Ovary (tissue), 7 donors: ENCODE measurements at regions not wholly inside any gene's neighbourhood (a gene's known extent, or its start where the extent isn't known, plus 50 kb on each side); places are given as distances from the start of the nearest gene placed in this dataset.
"Not testable (repeated sequence)": the region's sequence is repeated elsewhere in the genome, so short reads cannot be mapped to it uniquely, and the experiment has no call there.

Experiments
- DNase-seq, 5 donors: peaks; one replicate each; pipeline ENCODE4 v3.0.0-alpha.2; 2019 to 2020
- H3K27ac ChIP-seq, 2 donors: fragments of 200-600 bp; one replicate each; pipeline versions ENCODE4 v1.5.1 to v1.8.0; 2019 to 2022
- H3K27me3 ChIP-seq: fragments of 200-600 bp; one replicate; pipeline ENCODE4 v1.8.0; 2022
- H3K36me3 ChIP-seq: fragments of 200-600 bp; sonication (generic); one replicate; pipeline ENCODE4 v1.5.1; 2019
- H3K4me1 ChIP-seq: one replicate; pipeline ENCODE4 v1.8.1; 2013; ENCODE audit warnings: mild to moderate bottlenecking, moderate library complexity; ENCODE audit not compliant: insufficient read depth
- H3K4me3 ChIP-seq: fragments of 200-600 bp; sonication (generic); one replicate; pipeline ENCODE4 v1.5.1; 2017
- H3K9me3 ChIP-seq, 2 donors: fragments of 200-600 bp in 1 of 2; sonication (generic) in 1 of 2; one replicate each; pipeline versions ENCODE4 v1.5.1 to v1.8.1; 2013 to 2019; ENCODE audit warnings: mild to moderate bottlenecking in 1 of 2, moderate library complexity in 1 of 2
- CTCF ChIP-seq, 3 donors: fragments of 450-650 bp in 2 of 3; fragments of 200-600 bp in 1 of 3; IDR thresholded peaks; one replicate each; pipeline versions ENCODE4 v1.5.1 to v1.8.0; 2016 to 2022; ENCODE audit warnings: antibody characterized with exemption in 3 of 3, mild to moderate bottlenecking in 1 of 3
- EP300 ChIP-seq: sonication (generic); formaldehyde crosslinking; IDR thresholded peaks from one replicate; pipeline ENCODE4 v1.6.1; 2017; ENCODE audit warnings: antibody characterized with exemption
- POLR2A ChIP-seq: fragments of 450-650 bp; IDR thresholded peaks from one replicate; pipeline ENCODE4 v1.6.1; 2017; ENCODE audit warnings: antibody characterized with exemption, mild to moderate bottlenecking, moderate library complexity
- WGBS, 3 donors: extraction: QIAGEN DNeasy Blood & Tissue Kit in 1 of 3; methylation state at CpG; one replicate each; pipeline versions ENCODE4 v1.1.5 to v1.1.7; 2013 to 2017; 5-methylcytosine and 5-hydroxymethylcytosine counted together
- intact Hi-C, 4 donors: fragments of 100-400 bp; cut with DNase I; formaldehyde crosslinking; loops; one replicate each; pipeline versions ENCODE4 v1.11.0 to v1.15.1; 2022 to 2023
- donor health status: DM: no; HTN: no; CAD: no; lungs with moderate emphysema.
- donor health status: DM: no; HTN: no; CAD: no.
- donor health status: Bipolar disorder and iron deficiency.
- donor health status: DM: no; HTN: no; CAD: no.
- donor health status: DM: yes; HTN: yes; CAD: no.

- intact Hi-C loops: no loop called here
- no peak for TF ChIP-seq CTCF (IDR thresholded peaks at IDR 0.05)
- TF ChIP-seq POLR2A: no peak
- TF ChIP-seq EP300: no peak
- H3K27me3 ChIP-seq: peaks cover 3% of the 10 kb centered on the region
- no peak overlapping the region for H3K4me3 ChIP-seq
- DNase-seq: no peak
- no peak overlapping the region for H3K27ac ChIP-seq
- no peaks in the 10 kb centered on the region for H3K9me3 ChIP-seq
- no peaks in the 10 kb centered on the region for H3K36me3 ChIP-seq
- H3K4me1 ChIP-seq: no peaks in the 10 kb centered on the region
- 77 to 92% (median 88%) methylated on average over 3 of the region's 3 CpGs for WGBS, 3 donors
Measured at GRCh38 chr12:87015352-87015751, 759.2 kb upstream of the MGAT4C start.

- intact Hi-C loops: no loop called here
- H3K36me3 ChIP-seq: no peaks in the 10 kb centered on the region
- H3K27me3 ChIP-seq: peaks cover 7% of the 10 kb centered on the region
- no peak overlapping the region for H3K4me3 ChIP-seq
- no peaks in the 10 kb centered on the region for H3K4me1 ChIP-seq
- 1 to 5% (median 4%) methylated on average over 1 of the region's 1 CpG for WGBS, 3 donors
- no peak for DNase-seq
- no peaks in the 10 kb centered on the region for H3K9me3 ChIP-seq
- TF ChIP-seq POLR2A (no peak), EP300 (no peak), CTCF (IDR thresholded peaks at IDR 0.05) (no peak)
- no peak overlapping the region for H3K27ac ChIP-seq
Measured at GRCh38 chr12:87008785-87009384, 752.7 kb upstream of the MGAT4C start.

- no peaks in the 10 kb centered on the region for H3K36me3 ChIP-seq
- 51 to 76% (median 65%) methylated on average over 1 of the region's 1 CpG for WGBS, 3 donors
- intact Hi-C loops: no loop called here
Measured at GRCh38 chr12:87001102-87001501, 744.9 kb upstream of the MGAT4C start.

GRCh38 chr12:86985298-86985697 lies 729.1 kb upstream of the MGAT4C start:
- H3K4me3 ChIP-seq: no peak overlapping the region
- intact Hi-C loops: no loop called here
- H3K27me3 ChIP-seq: no peaks in the 10 kb centered on the region
- no peak overlapping the region for H3K27ac ChIP-seq
- TF ChIP-seq CTCF (IDR thresholded peaks at IDR 0.05) (no peak), POLR2A (no peak), EP300 (no peak)
- 96 to 98% (median 96%) methylated on average over 4 of the region's 4 CpGs for WGBS, 3 donors
- no peak for DNase-seq
- no peaks in the 10 kb centered on the region for H3K9me3 ChIP-seq
- no peaks in the 10 kb centered on the region for H3K4me1 ChIP-seq
- H3K36me3 ChIP-seq: no peaks in the 10 kb centered on the region

More at GRCh38 chr12:87001102-87001501, 744.9 kb upstream of the MGAT4C start:
- no peak for DNase-seq
- Histone ChIP-seq H3K27ac (no peak overlapping the region), H3K4me1 (no peaks in the 10 kb centered on the region), H3K27me3 (no peaks in the 10 kb centered on the region), H3K9me3 (no peaks in the 10 kb centered on the region), H3K4me3 (no peak overlapping the region)
- TF ChIP-seq EP300: no peak
- no peak for TF ChIP-seq CTCF (IDR thresholded peaks at IDR 0.05)
- no peak for TF ChIP-seq POLR2A

- intact Hi-C loops, H3K27ac ChIP-seq, H3K4me1 ChIP-seq, H3K9me3 ChIP-seq, H3K4me3 ChIP-seq, H3K36me3 ChIP-seq, DNase-seq, H3K27me3 ChIP-seq: not testable (repeated sequence)
- 90 to 93% (median 92%) methylated on average over 7 of the region's 7 CpGs for WGBS, 3 donors
Measured at GRCh38 chr12:86970595-86970994, 714.4 kb upstream of the MGAT4C start.
